WTC11 (cell line): ENCODE measurements at regions not wholly inside any gene's neighbourhood (a gene's known extent, or its start where the extent isn't known, plus 50 kb on each side); places are given as distances from the start of the nearest gene placed in this dataset.

Source experiments
- CTCF ChIP-seq: fragments of 200-600 bp; IDR thresholded peaks from 2 replicates; pipeline ENCODE4 v1.8.0; 2022; ENCODE audit warnings: antibody characterized with exemption
- MAX ChIP-seq: sonication (generic); formaldehyde crosslinking; IDR thresholded peaks from 2 replicates; pipeline ENCODE4 v1.8.0; 2022; ENCODE audit warnings: mild to moderate bottlenecking, missing genetic modification reagents
- NR2C2 ChIP-seq: sonication (generic); formaldehyde crosslinking; IDR thresholded peaks from 2 replicates; pipeline ENCODE4 v1.8.0; 2022; ENCODE audit warnings: mild to moderate bottlenecking, missing genetic modification reagents

GRCh38 chr18:73681398-73681797 lies 466.2 kb downstream of the FBXO15 start:
- no peak for TF ChIP-seq NR2C2 (CRISPR knock-in tag)
- TF ChIP-seq CTCF, result no peak
- TF ChIP-seq MAX (CRISPR knock-in tag), result no peak
